Activated CD4-positive, alpha-beta T cell treated with anti-CD3 and anti-CD28 coated beads, Interleukin-2, amount 50 U/mL, for 4 hours (primary cell): ENCODE measurements at regions not wholly inside any gene's neighbourhood (a gene's known extent, or its start where the extent isn't known, plus 50 kb on each side); places are given as distances from the start of the nearest gene placed in this dataset.

Source experiments
- DNase-seq, 2 experiments: peaks; one replicate each; pipeline ENCODE4 v3.0.0-alpha.2; 2020

DNA sequence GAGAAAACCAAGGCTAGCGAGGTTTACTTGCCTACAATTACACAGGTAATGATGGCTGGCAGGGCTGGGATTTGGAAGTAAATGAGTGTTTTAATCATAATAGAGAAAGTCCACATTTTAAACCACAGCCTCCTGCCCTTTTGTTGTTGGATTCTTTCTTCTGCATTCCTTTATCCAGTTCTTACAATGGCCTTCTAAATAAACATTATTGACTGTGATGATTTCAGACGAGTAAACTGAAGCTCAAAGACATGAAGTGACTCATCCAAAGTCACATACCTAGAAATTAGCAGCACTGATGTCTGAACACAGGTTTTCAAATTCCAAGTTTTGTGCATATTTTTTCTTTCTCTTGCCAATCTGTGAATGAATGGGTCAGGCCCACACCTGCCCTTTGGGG is 51.2 kb upstream of the C1QTNF7 start:
- no peak for DNase-seq
